HepG2 (cell line): ENCODE measurements at regions not wholly inside any gene's neighbourhood (a gene's known extent, or its start where the extent isn't known, plus 50 kb on each side); places are given as distances from the start of the nearest gene placed in this dataset.

ENCODE experiments used
- FOXA3 ChIP-seq: IDR thresholded peaks from 2 replicates; pipeline ENCODE4 v1.6.1; 2016; ENCODE audit warnings: missing genetic modification reagents, missing compliant biosample characterization
- KLF13 ChIP-seq: sonication (generic); formaldehyde crosslinking; IDR thresholded peaks from 2 replicates; pipeline ENCODE4 v1.4.0; 2020; ENCODE audit warnings: mild to moderate bottlenecking, missing genetic modification reagents
- MIER3 ChIP-seq: IDR thresholded peaks from 2 replicates; pipeline ENCODE4 v1.6.1; 2016; ENCODE audit warnings: missing compliant biosample characterization, borderline replicate concordance
- NFIC ChIP-seq: IDR thresholded peaks from 2 replicates; pipeline ENCODE4 v1.6.1; 2012; ENCODE audit warnings: mild to moderate bottlenecking, low read length, inconsistent platforms
- POLR2A ChIP-seq, 2 experiments: IDR thresholded peaks; 2 replicates each; pipeline ENCODE4 v1.6.1; 2011; ENCODE audit warnings: low read depth in 2 of 2, low read length in 2 of 2, mild to moderate bottlenecking in 1 of 2, moderate library complexity in 1 of 2; ENCODE audit not compliant: insufficient read depth in 1 of 2
- POLR2AphosphoS5 ChIP-seq: IDR thresholded peaks from 2 replicates; pipeline ENCODE4 v1.6.1; 2012; ENCODE audit warnings: low read depth, low read length
- SIN3A ChIP-seq: IDR thresholded peaks from 2 replicates; pipeline ENCODE4 v1.6.1; 2011; ENCODE audit warnings: low read depth, mild to moderate bottlenecking, control low read depth, low read length, borderline replicate concordance
- SOX6 ChIP-seq, 2 experiments: fragments of 450-650 bp in 1 of 2; sonication (generic) in 1 of 2; formaldehyde crosslinking in 1 of 2; IDR thresholded peaks; 2 replicates each; pipeline versions ENCODE4 v1.4.0 to v1.6.1; 2017 to 2020; ENCODE audit warnings: antibody characterized with exemption in 1 of 2, mild to moderate bottlenecking in 1 of 2, missing genetic modification reagents in 1 of 2
- ZFP36 ChIP-seq: fragments of 150-350 bp; IDR thresholded peaks from 2 replicates; pipeline ENCODE4 v1.6.1; 2018; ENCODE audit warnings: borderline replicate concordance, low read length, low read depth; ENCODE audit not compliant: partially characterized antibody
- TF ChIP-seq, protein P1 (sequence below): sonication (generic); formaldehyde crosslinking; IDR thresholded peaks from 2 replicates; pipeline ENCODE4 v1.5.0; 2020; ENCODE audit warnings: mild to moderate bottlenecking, missing genetic modification reagents, moderate library complexity

DNA sequence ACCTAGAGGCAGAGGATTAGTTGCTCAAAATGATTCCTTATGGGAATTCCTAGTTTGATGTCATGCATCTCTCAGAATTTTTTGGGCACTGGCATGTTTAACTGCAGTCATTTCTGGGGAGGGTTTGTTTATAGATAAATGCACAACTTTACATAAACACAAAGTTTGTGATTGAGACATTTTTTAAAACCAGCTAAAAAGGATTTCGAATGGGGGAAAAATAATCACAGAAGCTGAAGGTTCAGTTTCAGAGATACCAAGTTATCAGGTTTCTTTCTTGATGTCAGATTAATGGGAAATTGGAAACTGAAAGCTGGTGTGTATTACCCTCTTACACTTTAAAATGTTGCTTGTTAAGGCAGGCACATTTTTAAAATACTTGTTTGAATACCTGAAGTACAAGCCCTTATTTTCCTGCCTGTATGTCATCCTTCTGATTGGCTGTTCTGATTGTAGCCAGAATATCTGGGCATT is 72.1 kb downstream of the DISP1 start:
- TF ChIP-seq SIN3A (no peak), FOXA3 (CRISPR knock-in tag) (no peak), POLR2AphosphoS5 (no peak), NFIC (no peak), MIER3 (CRISPR knock-in tag) (no peak), KLF13 (CRISPR knock-in tag) (no peak), SOX6 (IDR thresholded peaks at IDR 0.05) (no peak), SOX6 (CRISPR knock-in tag; IDR thresholded peaks at IDR 0.05) (no peak), ZFP36 (no peak), POLR2A (IDR thresholded peaks at IDR 0.05; ENCODE audit: insufficient read depth in 1 of 2, low read depth in 2 of 2, low read length in 2 of 2) (no peak)
- TF ChIP-seq, protein P1, sequence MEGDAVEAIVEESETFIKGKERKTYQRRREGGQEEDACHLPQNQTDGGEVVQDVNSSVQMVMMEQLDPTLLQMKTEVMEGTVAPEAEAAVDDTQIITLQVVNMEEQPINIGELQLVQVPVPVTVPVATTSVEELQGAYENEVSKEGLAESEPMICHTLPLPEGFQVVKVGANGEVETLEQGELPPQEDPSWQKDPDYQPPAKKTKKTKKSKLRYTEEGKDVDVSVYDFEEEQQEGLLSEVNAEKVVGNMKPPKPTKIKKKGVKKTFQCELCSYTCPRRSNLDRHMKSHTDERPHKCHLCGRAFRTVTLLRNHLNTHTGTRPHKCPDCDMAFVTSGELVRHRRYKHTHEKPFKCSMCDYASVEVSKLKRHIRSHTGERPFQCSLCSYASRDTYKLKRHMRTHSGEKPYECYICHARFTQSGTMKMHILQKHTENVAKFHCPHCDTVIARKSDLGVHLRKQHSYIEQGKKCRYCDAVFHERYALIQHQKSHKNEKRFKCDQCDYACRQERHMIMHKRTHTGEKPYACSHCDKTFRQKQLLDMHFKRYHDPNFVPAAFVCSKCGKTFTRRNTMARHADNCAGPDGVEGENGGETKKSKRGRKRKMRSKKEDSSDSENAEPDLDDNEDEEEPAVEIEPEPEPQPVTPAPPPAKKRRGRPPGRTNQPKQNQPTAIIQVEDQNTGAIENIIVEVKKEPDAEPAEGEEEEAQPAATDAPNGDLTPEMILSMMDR = no peak
